Ammon's horn (tissue), 1 donor: ENCODE measurements at regions not wholly inside any gene's neighbourhood (a gene's known extent, or its start where the extent isn't known, plus 50 kb on each side); places are given as distances from the start of the nearest gene placed in this dataset.

ENCODE experiments used
- DNase-seq: peaks from one replicate; pipeline ENCODE4 v3.0.0-alpha.2; 2016; ENCODE audit warnings: low spot score

DNA sequence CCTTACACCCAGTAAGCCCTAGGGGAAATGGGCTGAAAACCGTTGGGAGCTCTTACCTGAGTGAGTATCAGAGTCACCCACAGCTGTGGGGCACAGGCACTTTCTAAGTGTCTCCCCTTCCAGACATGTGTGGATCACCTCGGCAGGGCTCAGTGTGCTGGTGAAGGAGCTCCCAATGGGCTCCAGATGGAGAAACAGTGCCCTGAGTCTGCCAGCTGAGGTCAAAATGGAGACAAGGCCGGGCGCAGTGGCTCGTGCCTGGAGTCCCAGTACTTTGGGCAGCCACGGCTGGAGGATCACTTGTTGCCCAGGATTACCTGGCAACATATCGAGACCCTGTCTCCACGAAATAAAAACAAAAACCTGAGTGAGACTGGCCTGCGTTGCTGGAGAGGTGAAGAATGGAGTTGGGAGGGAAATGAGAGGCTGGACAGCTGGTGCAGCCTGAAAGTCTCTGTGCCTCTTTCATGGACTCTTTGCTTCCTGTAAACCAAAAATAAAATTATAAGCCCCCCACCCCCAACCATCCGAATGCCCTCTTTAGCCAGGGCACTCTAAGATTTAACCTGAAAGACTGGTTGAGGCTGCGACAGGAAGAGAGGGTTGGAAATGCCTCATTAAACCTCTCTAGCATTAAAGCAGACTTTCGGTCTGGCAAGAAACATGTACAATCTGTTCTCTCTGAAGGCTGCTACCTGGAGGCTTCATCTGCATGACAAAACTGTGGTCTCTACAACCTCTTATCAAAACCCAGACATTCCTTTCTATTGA lies 111.8 kb downstream of the SNX19 start:
- no peak for DNase-seq

GRCh38 chr11:130806746-130807145 lies 109.5 kb downstream of the SNX19 start:
- no peak for DNase-seq

DNA sequence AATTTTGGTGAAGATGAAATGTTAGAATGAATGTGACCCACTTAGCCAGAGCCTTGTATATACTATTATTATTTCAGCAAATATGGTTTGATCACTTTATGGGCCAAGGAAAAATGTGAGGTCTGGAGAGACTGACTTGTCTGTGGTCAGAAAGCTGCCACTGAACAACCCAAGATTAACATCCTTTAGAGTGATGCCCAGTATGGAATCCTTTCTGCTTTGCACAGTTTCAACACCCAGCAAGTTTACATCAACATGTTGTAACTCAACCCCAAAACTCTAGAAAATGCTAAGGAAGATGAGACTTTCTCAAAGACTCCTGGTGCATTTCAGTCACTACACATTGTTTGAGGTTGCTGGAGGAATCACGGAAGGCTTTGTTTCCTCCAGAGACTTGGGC lies 107.7 kb downstream of the SNX19 start:
- no peak for DNase-seq

DNA sequence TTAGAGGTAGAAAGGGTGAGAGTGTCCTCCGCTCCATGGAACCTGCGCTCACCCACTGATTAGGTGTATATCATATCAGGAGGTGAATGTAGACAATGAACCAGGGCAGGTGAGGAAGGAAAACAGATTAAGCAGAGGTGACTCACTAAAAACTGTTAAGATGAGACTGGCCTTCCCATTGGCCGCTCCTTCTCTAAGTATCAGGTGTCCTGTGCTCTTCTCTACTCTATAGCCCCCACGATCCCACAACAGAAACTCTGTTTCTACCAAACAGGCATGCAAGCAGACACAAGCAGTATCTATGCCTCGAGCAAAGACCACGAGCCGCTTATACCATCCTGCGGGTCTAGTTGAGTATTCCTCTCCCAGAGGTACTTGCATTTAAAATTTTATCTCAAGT lies 103.1 kb downstream of the SNX19 start:
- DNase-seq: no peak

DNA sequence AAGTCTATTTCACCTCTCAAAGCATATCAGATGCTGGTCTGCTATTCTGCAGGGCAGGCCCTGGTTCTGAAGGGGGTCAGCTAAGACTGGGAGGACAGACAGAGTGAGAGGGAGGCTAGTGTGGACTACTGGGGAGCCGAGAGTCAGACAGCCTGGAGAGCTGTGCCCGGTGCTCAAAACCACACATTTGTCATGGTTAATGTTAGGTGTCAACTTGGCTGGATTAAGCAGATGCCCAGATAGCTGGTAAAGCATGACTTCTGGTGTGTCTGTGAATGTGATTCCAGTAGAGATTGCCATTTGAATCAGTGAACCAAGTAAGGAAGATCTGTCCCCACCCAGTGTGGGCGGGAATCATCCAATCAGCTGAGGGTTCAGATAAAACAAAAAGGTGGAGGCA lies 102.6 kb downstream of the SNX19 start:
- DNase-seq: no peak

DNA sequence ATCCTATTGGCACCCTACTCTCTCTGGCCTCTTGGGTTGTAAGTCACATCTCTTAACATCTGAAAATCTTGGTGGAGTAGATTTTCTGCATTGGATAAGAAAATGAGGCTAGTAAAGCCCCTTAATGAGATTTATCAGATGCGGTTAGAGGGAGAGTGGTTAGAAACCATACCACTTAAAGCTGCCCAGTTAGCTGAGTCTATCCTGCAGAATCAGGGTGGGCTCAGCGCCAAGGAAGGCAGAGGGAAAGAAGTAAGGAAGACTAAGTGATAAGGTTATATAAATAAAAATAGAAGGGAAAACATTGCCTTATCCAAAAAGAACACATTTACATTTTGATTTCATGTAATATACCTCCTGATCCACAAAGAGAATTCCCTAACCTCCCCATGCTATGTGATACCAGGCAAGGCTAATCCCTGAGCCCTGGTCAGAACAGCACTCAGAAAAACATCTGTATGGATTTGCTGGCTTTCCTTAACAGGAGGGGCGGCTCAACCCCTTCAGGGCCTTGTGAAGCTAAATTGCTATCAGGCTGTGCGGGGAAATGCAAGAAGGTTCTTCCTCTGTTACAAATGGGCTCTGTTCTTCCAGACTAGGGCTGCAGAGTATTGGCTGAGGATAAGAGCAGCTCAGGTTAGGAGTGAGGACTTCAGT lies 101.7 kb downstream of the SNX19 start:
- no peak for DNase-seq

GRCh38 chr11:130815097-130815802 lies 101.0 kb downstream of the SNX19 start:
- DNase-seq: no peak

DNA sequence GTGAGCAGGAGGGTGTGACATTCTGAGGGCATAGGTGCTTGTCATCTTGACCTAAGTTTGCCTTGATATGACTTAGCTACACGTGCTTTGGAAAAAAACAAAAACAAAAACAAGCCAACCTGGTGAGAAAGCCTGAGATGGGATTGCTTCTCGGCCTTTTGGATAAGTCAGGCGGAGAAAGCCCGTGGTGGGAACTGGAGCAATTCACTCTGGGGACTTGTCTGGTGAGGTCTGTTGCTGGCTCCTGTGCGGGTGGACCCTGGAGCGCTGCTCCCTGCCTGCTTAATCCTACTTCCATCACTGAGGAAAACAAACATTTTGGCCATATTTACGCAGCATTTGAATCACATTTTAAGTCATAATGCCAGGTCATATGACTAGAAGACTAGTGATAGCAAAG lies 100.3 kb downstream of the SNX19 start:
- DNase-seq: no peak

DNA sequence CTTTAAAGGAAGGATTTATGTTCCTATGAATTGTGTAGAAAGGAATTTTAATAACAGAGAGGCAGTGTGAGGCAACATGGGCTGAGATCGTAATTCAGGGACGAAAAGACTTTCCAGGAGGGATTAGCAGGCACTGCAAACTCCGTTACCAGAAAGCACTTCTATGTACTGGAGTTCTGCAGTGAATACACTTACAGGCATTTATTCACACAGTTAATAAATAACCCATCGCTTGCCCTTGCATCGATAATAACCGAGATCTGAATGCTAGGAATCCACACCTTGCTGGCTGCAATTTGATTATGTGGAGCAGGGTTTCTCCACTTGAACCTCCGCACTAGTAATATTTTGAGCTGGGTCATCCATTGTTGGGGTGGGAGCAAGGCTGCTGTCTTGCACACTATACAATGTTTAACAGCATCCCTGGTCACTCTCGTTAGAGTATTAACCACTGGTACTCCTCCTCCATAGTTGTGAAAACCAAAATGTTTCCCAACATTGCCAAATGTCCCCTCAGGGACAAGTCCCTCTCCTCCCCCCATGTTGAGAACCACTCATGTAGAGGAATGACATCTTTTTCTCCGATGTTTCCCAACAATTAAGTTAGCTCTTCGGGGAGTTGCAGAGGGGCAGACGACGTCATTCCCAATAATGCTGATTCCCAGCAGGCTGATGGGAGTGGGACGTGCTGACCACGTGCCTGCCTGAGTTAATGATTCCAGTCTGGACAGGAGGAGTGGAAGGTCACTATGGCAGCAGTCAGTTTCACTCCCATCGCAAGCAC lies 99.5 kb downstream of the SNX19 start:
- no peak for DNase-seq

DNA sequence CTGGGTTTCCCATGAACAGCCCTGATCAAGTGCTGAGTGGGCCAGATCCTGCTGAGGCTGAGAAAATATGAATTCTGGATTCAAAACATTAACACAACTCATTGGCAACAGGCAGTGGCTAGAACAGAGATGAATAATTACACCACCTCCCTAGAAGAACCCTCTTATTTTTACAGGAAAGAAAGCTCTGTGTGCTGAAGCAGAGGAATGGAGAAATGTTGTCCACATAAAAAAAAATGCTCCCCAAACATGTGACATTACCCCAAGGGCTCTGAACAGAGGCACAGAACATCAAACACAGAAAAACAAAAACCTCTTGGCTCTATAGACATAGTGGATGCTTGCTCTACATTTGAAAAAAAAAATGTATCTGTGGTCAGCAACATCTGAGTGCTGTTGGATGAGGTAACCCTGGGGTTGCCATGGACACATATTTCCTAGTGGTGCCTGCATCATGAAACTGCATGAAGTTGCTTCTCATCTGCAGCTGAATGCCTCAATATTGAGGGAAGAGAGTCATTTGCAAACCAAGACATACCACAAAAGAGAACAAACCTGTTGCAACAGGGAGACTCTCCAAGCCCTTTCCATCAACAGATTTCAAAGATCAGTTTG lies 98.8 kb downstream of the SNX19 start:
- no peak for DNase-seq

DNA sequence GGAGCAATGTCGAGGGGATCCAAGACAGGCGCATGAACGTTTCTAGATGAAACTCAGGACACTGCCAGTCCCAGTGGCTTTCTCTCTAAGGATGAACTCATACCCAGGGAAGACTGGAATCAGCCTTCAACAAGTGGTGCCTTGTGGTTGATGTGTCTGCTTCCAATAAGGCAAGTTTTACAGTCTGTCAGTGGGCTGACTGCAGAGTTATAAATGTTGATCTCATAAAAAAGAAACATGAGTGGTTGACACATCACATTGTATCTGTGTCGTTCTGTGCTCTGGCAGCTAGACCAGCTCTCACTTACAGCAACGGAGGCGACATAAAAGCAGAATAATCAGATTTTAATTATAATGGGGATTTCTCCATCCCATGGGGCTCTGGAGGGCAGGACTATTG lies 96.7 kb downstream of the SNX19 start:
- no peak for DNase-seq
